ENCODE measurements at regions not wholly inside any gene's neighbourhood (a gene's known extent, or its start where the extent isn't known, plus 50 kb on each side); places are given as distances from the start of the nearest gene placed in this dataset.

DNA sequence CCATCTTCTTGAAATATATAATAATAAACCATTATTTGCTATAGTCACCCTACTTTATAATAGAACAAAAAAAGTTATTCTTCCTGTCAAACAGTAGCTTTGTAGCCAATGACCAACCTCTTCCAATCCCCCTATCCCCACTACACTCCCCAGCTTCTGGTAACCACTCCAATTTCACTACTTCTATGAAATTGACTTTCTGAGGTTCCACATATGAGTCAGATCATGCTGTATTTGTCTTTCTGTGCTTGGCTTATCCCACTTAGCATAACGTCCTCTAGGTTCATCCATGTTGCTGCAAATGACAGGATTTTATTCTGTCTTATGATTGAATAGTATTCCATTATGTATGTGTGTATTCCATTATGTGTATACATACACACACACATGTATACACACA is 809.7 kb upstream of the NDST4 start:
- 64% methylated on average over 1 of the region's 1 CpG for WGBS
- no peak for DNase-seq (ENCODE audit: low spot score in 2 of 2)
- Histone ChIP-seq H3K9me3 (no peaks in the 10 kb centered on the region), H3K27me3 (no peaks in the 10 kb centered on the region), H3K27ac (no peak overlapping the region), H3K36me3 (no peaks in the 10 kb centered on the region), H3K4me1 (no peaks in the 10 kb centered on the region), H3K4me3 (no peak overlapping the region)
- TF ChIP-seq POLR2AphosphoS5 (IDR thresholded peaks at IDR 0.05), result no peak
- TF ChIP-seq, protein P1, sequence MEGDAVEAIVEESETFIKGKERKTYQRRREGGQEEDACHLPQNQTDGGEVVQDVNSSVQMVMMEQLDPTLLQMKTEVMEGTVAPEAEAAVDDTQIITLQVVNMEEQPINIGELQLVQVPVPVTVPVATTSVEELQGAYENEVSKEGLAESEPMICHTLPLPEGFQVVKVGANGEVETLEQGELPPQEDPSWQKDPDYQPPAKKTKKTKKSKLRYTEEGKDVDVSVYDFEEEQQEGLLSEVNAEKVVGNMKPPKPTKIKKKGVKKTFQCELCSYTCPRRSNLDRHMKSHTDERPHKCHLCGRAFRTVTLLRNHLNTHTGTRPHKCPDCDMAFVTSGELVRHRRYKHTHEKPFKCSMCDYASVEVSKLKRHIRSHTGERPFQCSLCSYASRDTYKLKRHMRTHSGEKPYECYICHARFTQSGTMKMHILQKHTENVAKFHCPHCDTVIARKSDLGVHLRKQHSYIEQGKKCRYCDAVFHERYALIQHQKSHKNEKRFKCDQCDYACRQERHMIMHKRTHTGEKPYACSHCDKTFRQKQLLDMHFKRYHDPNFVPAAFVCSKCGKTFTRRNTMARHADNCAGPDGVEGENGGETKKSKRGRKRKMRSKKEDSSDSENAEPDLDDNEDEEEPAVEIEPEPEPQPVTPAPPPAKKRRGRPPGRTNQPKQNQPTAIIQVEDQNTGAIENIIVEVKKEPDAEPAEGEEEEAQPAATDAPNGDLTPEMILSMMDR (IDR thresholded peaks at IDR 0.05), result no peak
- no peak for TF ChIP-seq POLR2A (IDR thresholded peaks at IDR 0.05)
- TF ChIP-seq EP300 (IDR thresholded peaks at IDR 0.05), result no peak

DNA sequence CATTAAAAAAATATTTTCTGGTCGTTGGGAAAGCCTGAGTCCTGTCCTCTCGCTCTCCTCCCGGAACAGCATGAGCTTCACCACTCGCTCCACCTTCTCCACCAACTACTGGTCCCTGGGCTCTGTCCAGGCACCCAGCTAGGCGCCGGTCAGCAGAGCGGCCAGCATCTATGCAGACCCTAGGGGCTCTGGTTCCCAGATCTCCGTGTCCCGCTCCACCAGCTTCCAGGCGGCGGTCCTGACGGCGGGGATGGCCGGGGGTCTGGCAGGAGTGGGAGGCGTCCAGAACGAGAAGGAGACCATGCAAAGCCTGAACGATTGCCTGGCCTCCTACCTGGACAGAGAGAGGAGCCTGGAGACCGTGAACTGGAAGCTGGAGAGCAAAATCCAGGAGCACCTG is 807.2 kb upstream of the NDST4 start:
- H3K4me1 ChIP-seq, result no peaks in the 10 kb centered on the region
- H3K27me3 ChIP-seq, result no peaks in the 10 kb centered on the region
- TF ChIP-seq, protein P1 (IDR thresholded peaks at IDR 0.05), result no peak
- no peak for TF ChIP-seq POLR2AphosphoS5 (IDR thresholded peaks at IDR 0.05)
- TF ChIP-seq EP300 (IDR thresholded peaks at IDR 0.05), result no peak
- no peak for TF ChIP-seq POLR2A (IDR thresholded peaks at IDR 0.05)
- H3K27ac ChIP-seq, result no peak overlapping the region
- H3K4me3 ChIP-seq, result no peak overlapping the region
- 94% methylated on average over 18 of the region's 18 CpGs for WGBS
- no peak for DNase-seq (ENCODE audit: low spot score in 2 of 2)
- H3K36me3 ChIP-seq, result no peaks in the 10 kb centered on the region
- no peaks in the 10 kb centered on the region for H3K9me3 ChIP-seq

DNA sequence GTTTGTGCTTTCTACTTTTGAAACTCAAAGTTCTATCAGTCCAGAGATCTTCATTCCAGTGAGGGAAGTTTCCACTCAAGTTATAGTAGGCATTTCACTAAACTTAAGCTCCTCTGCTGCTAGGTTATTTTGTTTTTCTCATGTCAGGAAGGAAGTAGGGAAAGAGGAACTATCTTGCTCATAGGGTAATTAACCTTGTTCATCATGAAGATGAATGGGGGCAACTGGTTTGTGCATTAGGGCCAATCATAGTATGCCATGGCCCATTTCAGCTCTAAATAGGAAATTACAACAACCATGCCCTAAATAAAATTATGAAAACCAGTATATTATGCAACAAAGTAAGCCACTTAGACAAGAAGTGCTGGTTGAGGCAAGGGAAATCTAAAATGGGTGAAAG is 804.7 kb upstream of the NDST4 start:
- Histone ChIP-seq H3K9me3 (no peaks in the 10 kb centered on the region), H3K27me3 (no peaks in the 10 kb centered on the region)

DNA sequence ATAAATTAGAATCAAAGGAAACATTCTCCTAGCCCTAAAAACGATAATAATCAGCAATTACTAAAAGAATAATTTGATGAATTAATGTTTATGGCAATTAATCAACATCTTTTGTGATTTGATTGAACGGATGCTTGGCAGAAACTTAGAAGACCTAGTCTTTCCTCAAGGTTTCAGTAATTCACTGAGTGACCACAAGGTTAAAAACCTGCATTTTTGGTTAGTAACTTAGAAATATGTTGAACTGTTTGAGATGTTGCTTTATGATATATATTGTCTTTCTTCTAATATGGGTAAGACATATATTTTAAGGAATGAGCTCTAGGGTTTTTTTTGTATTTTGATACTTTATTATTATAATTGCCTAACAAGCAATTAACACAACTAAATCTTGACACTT is 793.0 kb upstream of the NDST4 start:
- WGBS, result 50% methylated on average over 2 of the region's 2 CpGs
- Histone ChIP-seq H3K4me3 (no peak overlapping the region), H3K27me3 (no peaks in the 10 kb centered on the region), H3K27ac (no peak overlapping the region), H3K36me3 (no peaks in the 10 kb centered on the region), H3K9me3 (peaks cover 3% of the 10 kb centered on the region), H3K4me1 (no peaks in the 10 kb centered on the region)
- TF ChIP-seq EP300 (IDR thresholded peaks at IDR 0.05), result no peak
- TF ChIP-seq POLR2AphosphoS5 (IDR thresholded peaks at IDR 0.05), result no peak
- TF ChIP-seq, protein P1 (IDR thresholded peaks at IDR 0.05), result no peak
- no peak for TF ChIP-seq POLR2A (IDR thresholded peaks at IDR 0.05)
- DNase-seq (ENCODE audit: low spot score in 2 of 2), result no peak

More for the DNA sequence above, 804.7 kb upstream of the NDST4 start:
- no peak for DNase-seq (ENCODE audit: low spot score in 2 of 2)
- H3K4me1 ChIP-seq, result no peaks in the 10 kb centered on the region
- H3K27ac ChIP-seq, result no peak overlapping the region
- no peak overlapping the region for H3K4me3 ChIP-seq
- no peaks in the 10 kb centered on the region for H3K36me3 ChIP-seq
- no peak for TF ChIP-seq EP300 (IDR thresholded peaks at IDR 0.05)
- TF ChIP-seq POLR2A (IDR thresholded peaks at IDR 0.05), result no peak
- TF ChIP-seq POLR2AphosphoS5 (IDR thresholded peaks at IDR 0.05), result no peak
- TF ChIP-seq, protein P1 (IDR thresholded peaks at IDR 0.05), result no peak

DNA sequence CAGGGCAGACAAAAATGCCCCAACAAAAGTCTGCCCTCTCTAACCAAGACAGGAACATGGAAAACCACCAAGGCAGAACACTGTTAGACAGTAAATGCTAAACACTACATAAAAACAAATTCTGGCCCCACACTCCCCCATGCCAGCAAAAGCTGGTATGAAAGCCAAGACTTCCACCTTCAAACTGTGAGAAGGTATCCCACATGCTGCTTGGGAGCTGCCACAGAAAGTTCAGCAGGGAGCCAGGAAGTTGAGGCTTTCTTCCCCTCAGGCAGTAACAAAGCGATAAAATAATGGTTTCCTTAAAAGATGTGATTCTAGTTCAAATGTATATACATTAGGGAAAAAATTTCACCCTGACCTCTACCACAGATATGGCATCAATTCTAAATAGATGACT is 770.4 kb upstream of the NDST4 start:
- Histone ChIP-seq H3K9me3 (no peaks in the 10 kb centered on the region), H3K4me1 (no peaks in the 10 kb centered on the region), H3K27ac (no peak overlapping the region), H3K4me3 (no peak overlapping the region), H3K27me3 (no peaks in the 10 kb centered on the region), H3K36me3 (no peaks in the 10 kb centered on the region)
- TF ChIP-seq POLR2AphosphoS5 (IDR thresholded peaks at IDR 0.05) (no peak), POLR2A (IDR thresholded peaks at IDR 0.05) (no peak), EP300 (IDR thresholded peaks at IDR 0.05) (no peak)
- TF ChIP-seq, protein P1 (IDR thresholded peaks at IDR 0.05), result no peak
- DNase-seq (ENCODE audit: low spot score in 2 of 2), result no peak
- 60% methylated on average over 1 of the region's 1 CpG for WGBS

Measured in suprapubic skin (tissue), 4 donors.